ENCODE measurements at regions not wholly inside any gene's neighbourhood (a gene's known extent, or its start where the extent isn't known, plus 50 kb on each side); places are given as distances from the start of the nearest gene placed in this dataset.
"Not testable (repeated sequence)": the region's sequence is repeated elsewhere in the genome, so short reads cannot be mapped to it uniquely, and the experiment has no call there.

DNA sequence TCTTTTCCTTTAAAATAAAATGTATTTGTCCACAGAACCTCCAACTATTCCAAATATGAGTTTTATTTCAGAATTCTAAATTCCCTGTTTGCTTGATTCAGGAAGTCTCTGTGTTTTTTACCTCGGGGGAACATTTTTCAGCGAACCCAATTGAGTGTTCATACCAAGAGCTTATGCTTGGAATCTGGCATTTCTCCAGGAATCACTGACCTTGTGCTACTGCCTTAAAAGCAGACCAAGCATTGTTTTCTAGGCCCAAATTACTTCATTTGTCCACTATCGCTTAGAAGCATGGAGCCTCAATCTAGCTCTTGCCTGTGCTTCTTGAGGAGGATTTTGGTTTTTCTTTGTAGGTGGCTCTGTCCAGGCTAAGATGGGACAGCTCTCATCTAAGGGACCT is 59.4 kb downstream of the EBLN1 start:
- DNase-seq = no peak

DNA sequence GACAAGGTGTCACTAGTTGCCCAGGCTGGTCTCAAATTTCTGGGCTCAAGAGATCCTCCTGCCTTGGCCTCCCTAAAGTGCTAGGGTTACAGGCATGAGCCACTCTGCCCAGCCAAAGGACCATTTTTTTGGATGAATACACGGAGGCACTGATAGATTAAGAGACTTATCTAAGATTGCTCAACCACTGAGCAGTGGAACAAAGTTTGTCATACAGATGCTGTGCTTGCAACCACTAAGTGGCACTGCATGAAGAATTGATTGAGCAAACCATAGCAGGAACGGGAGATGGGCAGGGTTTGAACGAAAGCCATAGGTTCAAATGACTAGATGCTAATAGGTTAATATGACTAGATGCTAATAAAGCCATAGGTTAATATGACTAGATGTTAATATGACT is 61.1 kb downstream of the EBLN1 start:
- DNase-seq = no peak

DNA sequence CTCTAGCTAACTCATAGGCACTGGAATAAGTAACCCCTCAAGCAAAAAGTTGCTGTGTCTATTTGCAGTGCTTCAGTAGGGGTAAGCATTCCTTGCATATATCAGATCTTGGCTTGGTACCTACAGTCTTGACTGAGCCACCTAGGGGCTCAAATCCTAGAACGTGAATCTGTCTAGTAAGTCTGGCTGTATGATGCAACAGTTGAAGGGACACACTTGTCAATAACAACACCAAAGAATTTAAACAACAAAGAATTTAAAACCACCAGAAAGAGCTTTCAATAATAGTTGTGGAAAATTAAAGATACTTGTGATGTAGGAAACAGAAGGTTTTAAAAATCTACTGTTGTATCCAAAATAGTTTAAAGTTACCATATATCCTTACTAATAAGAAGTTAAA is 65.4 kb downstream of the EBLN1 start:
- no peak for DNase-seq

DNA sequence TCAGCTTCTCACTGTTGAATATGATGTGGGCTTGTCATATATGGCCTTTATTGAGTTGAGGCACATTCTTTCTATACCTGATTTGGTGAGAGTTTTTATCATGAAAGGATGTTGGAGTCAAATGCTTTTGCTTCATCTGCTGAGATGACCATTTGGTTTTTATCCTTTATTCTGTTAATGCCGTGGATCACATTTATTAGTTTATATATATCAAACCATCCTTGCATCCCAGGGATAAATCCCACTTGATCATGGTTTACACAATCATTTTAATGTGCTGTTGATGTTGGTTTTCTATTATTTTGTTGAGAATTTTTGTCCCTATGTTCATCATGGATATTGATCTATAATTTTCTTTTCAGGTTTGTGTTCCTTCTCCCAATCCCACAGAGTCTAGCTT is 67.0 kb downstream of the EBLN1 start:
- DNase-seq = no peak

DNA sequence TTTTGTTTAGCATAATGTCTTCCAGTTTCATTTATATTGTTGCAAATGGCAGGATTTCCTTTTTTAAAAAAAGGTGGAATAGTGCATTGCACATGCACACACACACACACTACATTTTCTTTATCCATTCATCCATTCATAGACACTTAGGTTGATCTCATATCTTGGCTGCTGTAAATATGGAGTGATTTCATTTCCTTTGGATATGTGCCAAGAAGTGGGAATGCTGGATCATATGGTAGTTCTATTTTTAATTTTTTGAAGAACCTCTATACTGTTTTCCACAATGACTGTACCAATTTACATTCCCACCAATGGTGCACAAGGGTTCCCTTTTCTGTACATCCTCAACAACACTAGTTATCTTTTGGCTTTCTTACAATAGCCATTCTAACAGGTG is 68.9 kb downstream of the EBLN1 start:
- no peak for DNase-seq

GRCh38 chr10:22145873-22146272 is 71.9 kb downstream of the EBLN1 start:
- not testable (repeated sequence) for DNase-seq

DNA sequence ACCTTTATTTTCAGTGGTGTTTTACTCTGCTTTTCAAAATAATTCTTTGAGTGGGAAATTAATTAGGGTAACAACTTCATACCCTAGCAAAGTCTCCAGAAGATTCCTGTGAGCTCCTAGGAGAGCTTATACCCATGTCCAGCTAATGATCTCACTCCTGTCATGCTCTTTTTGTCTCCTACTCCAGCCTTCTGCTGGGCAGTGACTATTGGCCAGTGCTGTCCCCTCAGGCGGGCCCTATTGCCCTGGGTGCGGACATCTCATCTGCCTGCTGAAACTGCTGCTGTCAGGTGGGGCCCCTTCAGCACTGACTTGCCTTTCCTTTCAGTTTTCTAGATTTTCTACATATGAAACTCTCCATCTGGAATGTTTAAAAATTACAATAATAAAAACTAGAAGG is 80.3 kb downstream of the EBLN1 start:
- no peak for DNase-seq

DNA sequence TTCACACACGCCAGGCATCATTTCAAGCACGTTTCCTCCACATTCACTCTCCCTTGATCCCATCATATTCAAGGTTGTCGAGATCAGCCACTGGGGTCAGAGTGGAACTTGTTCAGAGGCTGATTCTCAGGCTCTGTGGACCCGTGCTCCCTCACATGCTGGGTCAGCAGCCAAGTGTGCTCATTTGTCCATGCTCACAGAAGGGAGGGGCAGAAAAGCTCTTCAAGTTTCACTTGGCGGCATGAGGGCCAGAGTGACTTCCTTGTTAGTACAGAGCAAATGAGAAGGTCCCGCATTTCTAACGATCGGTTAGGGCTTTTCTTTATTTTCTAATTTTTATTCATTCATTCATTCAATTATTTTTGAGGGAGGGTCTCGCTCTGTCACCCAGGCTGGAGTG is 82.2 kb downstream of the EBLN1 start:
- DNase-seq = no peak

GRCh38 chr10:22133749-22134624 is 83.8 kb downstream of the EBLN1 start:
- DNase-seq = no peak

- not testable (repeated sequence) for DNase-seq
These were observed 87.0 kb downstream of the EBLN1 start for GRCh38 chr10:22130824-22131223.

DNA sequence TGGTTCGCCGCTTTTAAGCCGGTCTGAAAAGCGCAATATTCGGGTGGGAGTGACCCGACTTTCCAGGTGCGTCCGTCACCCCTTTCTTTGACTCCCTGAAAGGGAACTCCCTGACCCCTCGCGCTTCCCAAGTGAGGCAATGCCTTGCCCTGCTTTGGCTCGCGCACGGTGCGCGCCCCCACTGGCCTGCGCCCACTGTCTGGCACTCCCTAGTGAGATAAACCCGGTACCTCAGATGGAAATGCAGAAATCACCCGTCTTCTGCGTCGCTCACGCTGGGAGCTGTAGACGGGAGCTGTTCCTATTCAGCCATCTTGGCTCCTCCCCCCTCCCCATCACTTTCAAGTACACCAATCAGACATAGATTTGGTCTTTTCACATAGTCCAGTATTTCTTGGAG is 88.2 kb downstream of the EBLN1 start:
- not testable (repeated sequence) for DNase-seq

- not testable (repeated sequence) for DNase-seq
These were observed 96.6 kb downstream of the EBLN1 start for GRCh38 chr10:22121181-22121580.

- not testable (repeated sequence) for DNase-seq
These were observed 97.7 kb downstream of the EBLN1 start for GRCh38 chr10:22120072-22120471.

GRCh38 chr10:22119575-22119974 is 98.2 kb downstream of the EBLN1 start:
- DNase-seq = not testable (repeated sequence)

DNA sequence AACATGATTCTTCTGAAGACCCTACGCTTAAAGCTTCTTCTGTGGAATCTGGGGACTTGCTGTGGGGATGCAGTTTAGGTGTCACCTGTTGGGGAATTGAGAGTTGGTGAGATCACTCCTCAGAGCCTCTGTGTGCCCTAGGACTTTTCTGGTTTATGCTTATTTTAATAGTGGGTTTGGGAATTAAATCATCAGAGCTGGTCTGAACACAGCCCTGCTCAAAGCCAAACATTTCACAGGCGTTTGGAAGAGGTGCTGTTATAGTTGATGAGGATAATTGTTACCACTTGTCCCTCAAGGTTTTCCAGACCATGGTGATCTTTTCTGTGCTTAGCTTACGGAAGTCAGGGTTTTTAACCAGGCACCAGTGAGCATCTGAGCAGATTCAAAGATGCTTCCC is 106.1 kb downstream of the EBLN1 start:
- DNase-seq = no peak

DNA sequence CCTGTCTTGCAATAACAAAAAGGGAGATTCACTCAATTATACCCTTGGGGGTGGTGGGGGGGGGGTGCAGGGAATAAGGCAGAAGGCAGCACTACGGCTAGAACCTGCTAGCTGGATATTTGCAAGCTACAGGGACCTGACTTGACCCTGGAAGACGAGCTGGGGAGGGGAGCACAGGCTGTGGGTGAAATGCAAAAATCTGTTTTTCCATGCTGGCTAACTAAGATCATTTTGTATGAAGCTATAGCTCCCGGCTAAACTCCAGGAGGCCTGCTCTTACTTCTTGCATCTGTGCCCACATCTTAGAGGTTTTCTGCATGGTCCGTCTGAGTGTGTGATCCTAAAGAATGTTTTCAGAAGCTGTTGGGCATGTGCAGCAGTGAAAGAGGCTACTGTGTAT is 106.6 kb downstream of the EBLN1 start:
- DNase-seq = no peak

DNA sequence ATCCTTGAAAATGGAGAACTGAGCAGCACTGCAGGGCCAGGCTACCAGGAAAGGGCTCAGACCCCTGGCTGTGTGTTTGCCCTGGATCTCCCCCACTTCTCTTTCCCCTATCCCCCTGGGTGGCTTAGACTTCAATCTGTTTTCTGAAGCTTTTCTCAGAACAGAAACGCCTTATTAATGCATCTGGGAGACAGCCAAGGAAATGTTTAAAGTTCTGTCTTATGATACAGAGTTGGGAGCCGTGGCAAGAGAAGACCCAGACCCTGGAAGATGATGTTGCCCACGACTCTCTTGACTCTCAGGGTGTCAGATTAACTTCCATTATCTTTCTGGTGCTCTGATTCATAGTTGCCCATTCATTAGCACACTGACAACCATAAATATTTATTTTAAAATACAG is 107.1 kb downstream of the EBLN1 start:
- DNase-seq = no peak

DNA sequence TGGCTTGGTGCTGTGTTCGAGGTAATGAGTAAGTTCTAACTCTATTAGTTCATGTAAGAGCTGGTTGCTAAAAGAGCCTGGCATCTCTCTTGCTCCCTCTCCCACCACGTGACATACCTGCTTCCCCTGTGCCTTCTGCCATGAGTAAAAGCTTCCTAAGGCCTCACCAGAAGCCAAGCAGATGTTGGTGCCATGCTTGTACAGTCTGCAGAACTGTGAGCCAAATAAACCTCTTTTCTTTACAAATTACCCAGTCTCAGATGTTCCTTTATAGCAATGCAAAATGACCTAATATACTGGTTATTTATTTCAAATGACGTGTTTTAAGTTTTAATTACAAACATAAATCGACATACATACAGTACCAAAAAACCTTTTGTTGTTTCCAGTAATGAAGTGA is 101.7 kb upstream of the DNAJC1 start:
- DNase-seq = no peak

GRCh38 chr10:22103701-22104470 is 100.4 kb upstream of the DNAJC1 start:
- no peak for DNase-seq

GRCh38 chr10:22097696-22098095 is 94.2 kb upstream of the DNAJC1 start:
- DNase-seq = no peak

DNA sequence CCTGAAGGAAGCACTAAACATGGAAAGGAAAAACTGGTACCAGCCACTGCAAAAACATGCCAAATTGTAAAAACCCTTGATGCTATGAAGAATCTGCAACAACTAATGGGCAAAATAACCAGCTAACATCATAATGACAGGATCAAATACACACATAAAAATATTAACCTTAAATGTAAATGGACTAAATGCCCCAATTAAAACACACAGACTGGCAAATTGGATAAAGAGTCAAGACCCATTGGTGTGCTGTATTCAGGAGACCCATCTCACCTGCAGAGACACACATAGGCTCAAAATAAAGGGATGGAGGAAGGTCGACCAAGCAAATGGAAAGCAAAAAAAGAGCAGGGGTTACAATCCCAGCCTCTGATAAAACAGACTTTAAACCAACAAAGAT is 87.7 kb upstream of the DNAJC1 start:
- not testable (repeated sequence) for DNase-seq

DNA sequence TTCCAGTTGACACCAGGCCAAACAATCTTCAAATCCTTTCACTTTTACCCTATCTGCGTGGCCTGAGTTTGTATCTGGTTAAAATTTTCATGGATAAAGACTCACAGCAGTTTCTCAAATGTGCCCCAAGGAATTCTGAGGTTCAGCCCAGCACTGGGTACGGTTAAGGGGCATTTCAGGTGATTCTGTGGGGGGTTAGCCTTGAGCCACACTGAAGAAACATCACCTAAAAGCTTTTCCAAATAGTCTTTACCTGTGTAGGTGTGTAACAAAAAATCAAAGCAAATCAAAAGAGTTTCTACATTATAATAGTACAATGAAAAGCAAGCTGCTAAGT is 83.8 kb upstream of the DNAJC1 start:
- DNase-seq = no peak

DNA sequence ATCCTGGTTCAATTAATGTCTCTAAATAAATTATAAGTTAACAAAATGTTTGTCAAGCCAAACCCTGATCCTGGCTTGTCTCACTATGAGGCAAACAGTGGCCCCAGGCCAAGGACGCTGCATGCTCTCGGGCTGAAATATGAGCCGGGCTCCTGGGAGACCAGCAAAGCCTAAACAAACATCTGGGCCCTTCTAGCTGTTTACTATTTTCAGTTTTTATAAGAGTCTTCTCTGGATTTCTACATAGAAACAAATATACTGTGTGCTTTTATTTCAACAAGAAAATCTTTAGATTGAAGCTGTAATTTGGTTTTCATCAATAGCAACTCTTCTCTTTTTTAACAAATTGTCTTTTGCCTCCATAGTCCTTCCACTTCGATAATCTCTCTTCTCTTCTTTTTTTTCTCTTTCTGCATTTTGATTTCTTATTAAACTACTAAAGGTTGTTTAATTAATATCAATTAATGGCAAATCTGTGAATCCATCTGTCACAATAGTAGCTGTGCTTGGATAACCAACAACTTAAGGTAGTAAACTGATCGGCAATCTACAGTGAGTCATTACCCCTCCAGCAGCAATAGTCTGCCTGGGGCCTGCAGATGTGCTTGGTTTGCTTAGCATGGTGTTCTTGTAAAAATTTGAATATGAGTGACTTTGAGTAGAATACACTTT is 83.3 kb upstream of the DNAJC1 start:
- peak; percentile 76 for DNase-seq

DNA sequence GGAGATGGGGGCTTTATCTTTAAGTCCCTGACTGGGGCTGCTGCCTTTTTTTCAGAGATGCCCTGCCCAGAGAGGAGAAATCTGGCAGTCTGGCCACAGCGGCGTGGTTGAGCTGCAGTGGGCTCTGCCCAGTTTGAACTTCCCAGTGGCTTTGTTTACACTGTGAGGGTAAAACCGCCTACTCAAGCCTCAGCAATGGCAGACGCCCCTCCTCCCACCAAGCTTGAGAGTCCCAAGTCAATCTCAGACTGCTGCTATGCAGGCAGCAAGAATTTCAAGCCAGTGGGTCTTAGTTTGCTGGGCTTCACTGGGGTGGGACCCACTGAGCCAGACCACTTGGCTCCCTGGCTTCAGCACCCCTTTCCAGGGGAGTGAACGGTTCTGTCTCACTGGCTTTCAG is 76.4 kb upstream of the DNAJC1 start:
- not testable (repeated sequence) for DNase-seq
